ENCODE measurements at regions not wholly inside any gene's neighbourhood (a gene's known extent, or its start where the extent isn't known, plus 50 kb on each side); places are given as distances from the start of the nearest gene placed in this dataset.
A peak's percentile ranks its signal among the peaks of the same experiment; 100 is the strongest.
"Not testable (repeated sequence)": the region's sequence is repeated elsewhere in the genome, so short reads cannot be mapped to it uniquely, and the experiment has no call there.

DNA sequence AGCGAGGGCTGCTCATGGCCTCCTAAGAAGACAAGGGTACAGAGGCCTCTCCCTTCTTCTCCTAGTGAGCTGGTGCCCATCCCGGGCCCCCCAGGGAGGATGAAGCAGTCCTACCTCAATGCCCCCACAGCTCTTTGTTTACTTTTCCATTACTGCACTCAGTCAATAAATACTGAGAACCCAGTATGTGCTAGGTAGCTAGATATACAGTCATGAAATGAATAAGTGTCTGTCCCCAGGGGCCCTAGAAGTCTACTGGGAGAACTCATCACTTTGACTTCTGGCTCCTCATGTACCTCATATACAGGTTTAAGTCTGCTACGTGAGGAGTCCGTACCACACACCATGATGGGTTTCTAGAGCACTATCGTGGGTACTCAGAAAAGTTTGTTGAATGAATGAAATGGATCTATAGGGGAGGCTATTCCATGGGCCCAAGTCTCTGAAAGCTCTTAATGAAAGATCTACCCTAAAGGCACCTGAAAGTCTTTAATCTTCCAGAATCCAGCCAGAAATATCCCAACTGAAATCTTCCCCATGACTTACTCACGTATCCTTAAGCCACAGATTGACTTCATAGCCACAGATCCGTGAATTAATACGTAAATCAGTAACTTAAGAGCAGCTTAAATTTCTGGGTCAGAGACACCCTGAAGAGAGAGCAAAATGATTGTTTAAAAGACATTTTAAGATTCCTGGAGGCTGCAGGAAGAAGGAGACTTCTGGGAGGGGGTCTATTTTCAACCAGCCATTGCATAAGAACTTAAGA, 51.6 kb upstream of the POMP start:
- peaks cover 0 to 22% (median 0%) of the 10 kb centered on the region in 9 donors for H3K4me1 ChIP-seq
- WGBS, 2 donors: 89 to 97% methylated on average over 8 of the region's 8 CpGs
- intact Hi-C loops (cut with DNase I): no loop called here
- ATAC-seq (no peak), DNase-seq (no peak)
- no peak overlapping the region for H3K27ac ChIP-seq
- no peaks in the 10 kb centered on the region for H3K36me3 ChIP-seq
- TF ChIP-seq, protein P1, sequence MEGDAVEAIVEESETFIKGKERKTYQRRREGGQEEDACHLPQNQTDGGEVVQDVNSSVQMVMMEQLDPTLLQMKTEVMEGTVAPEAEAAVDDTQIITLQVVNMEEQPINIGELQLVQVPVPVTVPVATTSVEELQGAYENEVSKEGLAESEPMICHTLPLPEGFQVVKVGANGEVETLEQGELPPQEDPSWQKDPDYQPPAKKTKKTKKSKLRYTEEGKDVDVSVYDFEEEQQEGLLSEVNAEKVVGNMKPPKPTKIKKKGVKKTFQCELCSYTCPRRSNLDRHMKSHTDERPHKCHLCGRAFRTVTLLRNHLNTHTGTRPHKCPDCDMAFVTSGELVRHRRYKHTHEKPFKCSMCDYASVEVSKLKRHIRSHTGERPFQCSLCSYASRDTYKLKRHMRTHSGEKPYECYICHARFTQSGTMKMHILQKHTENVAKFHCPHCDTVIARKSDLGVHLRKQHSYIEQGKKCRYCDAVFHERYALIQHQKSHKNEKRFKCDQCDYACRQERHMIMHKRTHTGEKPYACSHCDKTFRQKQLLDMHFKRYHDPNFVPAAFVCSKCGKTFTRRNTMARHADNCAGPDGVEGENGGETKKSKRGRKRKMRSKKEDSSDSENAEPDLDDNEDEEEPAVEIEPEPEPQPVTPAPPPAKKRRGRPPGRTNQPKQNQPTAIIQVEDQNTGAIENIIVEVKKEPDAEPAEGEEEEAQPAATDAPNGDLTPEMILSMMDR (IDR thresholded peaks at IDR 0.05): no peak
- H3K9me3 ChIP-seq: no peaks in the 10 kb centered on the region
- no peak overlapping the region for H3K4me3 ChIP-seq
- no peaks in the 10 kb centered on the region for H3K27me3 ChIP-seq

DNA sequence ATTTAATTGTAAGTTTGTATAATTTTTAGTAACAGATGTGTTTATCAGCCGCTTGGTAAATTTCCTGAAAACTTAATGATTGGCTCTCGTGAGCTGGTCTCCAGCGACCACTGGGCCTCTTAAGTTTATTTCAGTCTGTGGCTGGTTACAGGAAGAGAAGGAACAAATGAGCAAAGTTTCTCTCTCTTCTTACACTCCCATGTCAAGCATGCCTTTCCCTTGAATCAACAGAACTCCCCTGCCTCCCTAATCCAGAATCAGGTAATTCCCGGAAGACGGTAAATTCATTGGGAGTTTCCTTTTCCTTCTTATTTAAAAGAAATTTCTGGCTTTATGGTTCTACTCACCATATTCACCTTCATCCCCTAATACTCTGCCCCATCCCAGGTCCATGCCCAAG, 52.5 kb upstream of the POMP start:
- no peaks in the 10 kb centered on the region for H3K27me3 ChIP-seq
- WGBS, 2 donors: 68 to 85% methylated on average over 5 of the region's 5 CpGs
- H3K4me1 ChIP-seq: peaks cover 0 to 13% (median 0%) of the 10 kb centered on the region in 9 donors
- no peaks in the 10 kb centered on the region for H3K36me3 ChIP-seq
- DNase-seq (no peak), ATAC-seq (no peak)
- TF ChIP-seq, protein P1 (IDR thresholded peaks at IDR 0.05): no peak
- intact Hi-C loops (cut with DNase I): no loop called here
- H3K27ac ChIP-seq: no peak overlapping the region
- H3K4me3 ChIP-seq: no peak overlapping the region
- no peaks in the 10 kb centered on the region for H3K9me3 ChIP-seq

DNA sequence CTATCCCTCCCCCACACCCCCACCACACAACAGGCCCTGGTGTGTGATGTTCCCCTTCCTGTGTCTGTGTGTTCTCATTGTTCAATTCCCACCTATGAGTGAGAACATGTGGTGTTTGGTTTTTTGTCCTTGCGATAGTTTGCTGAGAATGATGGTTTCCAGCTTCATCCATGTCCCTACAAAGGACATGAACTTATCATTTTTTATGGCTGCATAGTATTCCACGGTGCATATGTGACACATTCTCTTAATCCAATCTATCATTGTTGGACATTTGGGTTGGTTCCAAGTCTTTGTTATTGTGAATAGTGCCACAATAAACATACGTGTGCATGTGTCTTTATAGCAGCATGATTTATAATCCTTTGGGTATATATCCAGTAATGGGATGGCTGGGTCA, 53.8 kb upstream of the POMP start:
- 92 to 95% methylated on average over 2 of the region's 3 CpGs for WGBS, 2 donors
- H3K4me1 ChIP-seq; intact Hi-C loops (cut with DNase I); H3K9me3 ChIP-seq; H3K36me3 ChIP-seq; ATAC-seq; DNase-seq; H3K4me3 ChIP-seq; H3K27me3 ChIP-seq; H3K27ac ChIP-seq: not testable (repeated sequence)

DNA sequence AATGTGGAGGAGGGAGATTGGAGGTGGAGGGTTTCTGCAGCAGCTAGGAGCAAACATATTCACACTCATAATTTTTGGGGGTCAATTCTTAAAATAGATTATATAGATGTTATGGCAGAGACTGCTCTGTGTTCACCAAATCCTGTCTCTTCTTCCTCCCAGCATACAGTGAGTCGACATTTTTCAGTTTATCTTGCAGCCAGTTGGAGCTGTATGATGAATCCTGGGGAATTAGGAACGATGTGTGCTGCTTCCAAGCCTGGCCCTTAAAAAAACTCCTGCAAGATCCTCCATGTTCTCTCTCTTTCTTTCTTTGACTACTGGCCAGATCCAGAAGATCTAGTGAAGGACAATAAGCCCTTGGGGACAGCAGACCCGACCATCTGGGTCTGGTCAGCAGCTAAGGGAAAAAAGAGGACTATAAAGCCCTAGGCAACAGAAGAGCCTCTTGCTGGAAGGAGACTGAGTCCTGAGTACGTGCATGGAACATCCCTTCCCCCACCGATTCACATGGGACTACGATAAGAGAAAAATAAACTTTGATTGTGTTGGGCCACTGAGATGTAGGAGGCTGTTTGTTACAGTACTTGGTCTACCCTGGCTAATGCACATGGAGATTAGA, 55.8 kb upstream of the POMP start:
- 55 to 58% methylated on average over 6 of the region's 6 CpGs for WGBS, 2 donors
- H3K36me3 ChIP-seq: no peaks in the 10 kb centered on the region
- peaks cover 0 to 5% (median 0%) of the 10 kb centered on the region in 9 donors for H3K4me1 ChIP-seq
- ATAC-seq: peak in 7 of 8 donors; percentile 22 to 82 (median 53)
- TF ChIP-seq, protein P1 (IDR thresholded peaks at IDR 0.05): no peak
- DNase-seq: peak in 1 of 2 donors; percentile 11
- H3K27ac ChIP-seq: peak overlapping the region in 1 of 10 donors; percentile 25
- H3K27me3 ChIP-seq: no peaks in the 10 kb centered on the region
- no peak overlapping the region for H3K4me3 ChIP-seq
- H3K9me3 ChIP-seq: peaks cover 0 to 6% (median 0%) of the 10 kb centered on the region in 11 donors
- intact Hi-C loops (cut with DNase I): no loop called here

DNA sequence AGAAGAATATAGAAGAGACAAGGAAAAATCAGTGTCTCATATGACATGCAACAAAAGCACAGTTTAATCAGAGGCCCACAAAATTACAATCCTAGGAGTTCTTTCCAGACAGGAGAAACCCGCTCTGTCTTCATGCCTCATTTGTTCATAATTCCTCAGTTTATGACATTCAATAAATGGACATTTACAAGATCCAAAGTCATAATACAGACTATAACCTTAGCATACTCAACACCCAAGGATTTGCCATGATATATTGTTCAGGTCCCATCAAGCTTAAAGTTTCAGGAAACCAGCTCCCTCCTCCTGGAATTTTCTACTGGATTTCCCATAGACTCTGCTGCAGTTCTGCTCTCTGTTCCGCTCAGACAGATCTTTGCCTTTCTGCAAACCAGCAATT, 56.4 kb upstream of the POMP start:
- DNase-seq (no peak), ATAC-seq (no peak)
- Histone ChIP-seq H3K27ac (peak overlapping the region in 1 of 10 donors; percentile 25), H3K9me3 (peaks cover 0 to 9% (median 0%) of the 10 kb centered on the region in 11 donors), H3K4me1 (peaks cover 0 to 5% (median 0%) of the 10 kb centered on the region in 9 donors), H3K36me3 (no peaks in the 10 kb centered on the region), H3K27me3 (no peaks in the 10 kb centered on the region), H3K4me3 (no peak overlapping the region)
- WGBS, 2 donors: 93 to 98% methylated on average over 2 of the region's 2 CpGs
- intact Hi-C loops (cut with DNase I): no loop called here
- TF ChIP-seq, protein P1 (IDR thresholded peaks at IDR 0.05): no peak
